ENCODE measurements at regions not wholly inside any gene's neighbourhood (a gene's known extent, or its start where the extent isn't known, plus 50 kb on each side); places are given as distances from the start of the nearest gene placed in this dataset.

- no peaks in the 10 kb centered on the region for H3K36me3 Mint-ChIP-seq
- H3K9me3 Mint-ChIP-seq (ENCODE audit: low read depth) = no peaks in the 10 kb centered on the region
- peaks cover 3% of the 10 kb centered on the region for H3K27me3 Mint-ChIP-seq
- H3K4me3 Mint-ChIP-seq = no peak overlapping the region
- H3K27ac Mint-ChIP-seq = no peak overlapping the region
- H3K4me1 Mint-ChIP-seq (ENCODE audit: low read depth) = no peaks in the 10 kb centered on the region
These were observed 322.8 kb upstream of the NT5E start for GRCh38 chr6:85127168-85127498.

- Mint-ChIP-seq H3K4me1 (ENCODE audit: low read depth) (no peaks in the 10 kb centered on the region), H3K27me3 (peaks cover 3% of the 10 kb centered on the region), H3K27ac (no peak overlapping the region), H3K36me3 (no peaks in the 10 kb centered on the region), H3K4me3 (no peak overlapping the region), H3K9me3 (ENCODE audit: low read depth) (no peaks in the 10 kb centered on the region)
These were observed 323.3 kb upstream of the NT5E start for GRCh38 chr6:85126485-85127167.

GRCh38 chr6:85125526-85125925 is 324.4 kb upstream of the NT5E start:
- Mint-ChIP-seq H3K9me3 (ENCODE audit: low read depth) (no peaks in the 10 kb centered on the region), H3K4me3 (no peak overlapping the region), H3K36me3 (no peaks in the 10 kb centered on the region), H3K27me3 (peaks cover 3% of the 10 kb centered on the region), H3K27ac (no peak overlapping the region), H3K4me1 (ENCODE audit: low read depth) (no peaks in the 10 kb centered on the region)

DNA sequence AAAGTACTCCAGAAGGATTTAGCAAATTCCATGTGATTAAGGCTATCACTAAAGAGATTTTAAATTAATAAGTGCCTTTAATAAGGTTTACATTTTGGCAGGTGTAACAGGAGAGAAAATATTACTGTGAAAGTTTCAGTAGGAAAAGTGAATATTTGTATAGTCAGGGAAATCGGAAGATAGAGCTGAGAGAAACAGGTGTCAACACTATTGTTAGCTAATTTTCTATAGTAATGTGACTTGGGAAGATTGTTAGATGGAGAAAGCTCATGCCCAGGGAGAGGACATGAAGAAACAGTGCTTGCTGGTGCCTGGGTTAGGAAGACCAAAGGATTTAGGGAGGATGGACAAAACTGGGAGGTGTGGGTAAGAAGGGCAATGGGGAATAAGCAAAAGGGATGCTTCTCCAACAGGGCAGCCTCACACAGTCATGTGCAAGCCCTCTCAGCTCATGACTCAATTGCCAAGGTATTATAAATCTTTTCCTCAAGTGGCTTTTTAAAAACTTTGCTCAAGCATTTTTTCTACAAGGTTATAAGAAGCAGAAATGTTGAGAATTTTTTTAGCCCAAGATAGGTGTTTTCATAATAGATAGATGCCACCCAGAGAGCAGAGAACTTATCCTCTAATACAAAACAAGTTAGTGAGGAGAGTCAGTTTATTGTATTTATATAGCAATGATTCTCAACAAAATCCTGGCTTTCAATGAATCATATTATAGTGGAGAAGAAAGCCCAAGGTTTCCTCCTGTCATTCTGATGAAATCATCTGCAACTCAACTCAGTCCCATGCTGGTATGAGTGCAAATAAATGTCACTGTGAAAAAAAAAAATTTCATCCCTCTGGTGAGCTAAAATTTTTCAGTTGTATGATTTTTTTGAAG is 325.2 kb upstream of the NT5E start:
- Mint-ChIP-seq H3K4me3 (no peak overlapping the region), H3K9me3 (ENCODE audit: low read depth) (no peaks in the 10 kb centered on the region), H3K4me1 (ENCODE audit: low read depth) (no peaks in the 10 kb centered on the region), H3K27me3 (peaks cover 3% of the 10 kb centered on the region), H3K36me3 (no peaks in the 10 kb centered on the region), H3K27ac (no peak overlapping the region)

DNA sequence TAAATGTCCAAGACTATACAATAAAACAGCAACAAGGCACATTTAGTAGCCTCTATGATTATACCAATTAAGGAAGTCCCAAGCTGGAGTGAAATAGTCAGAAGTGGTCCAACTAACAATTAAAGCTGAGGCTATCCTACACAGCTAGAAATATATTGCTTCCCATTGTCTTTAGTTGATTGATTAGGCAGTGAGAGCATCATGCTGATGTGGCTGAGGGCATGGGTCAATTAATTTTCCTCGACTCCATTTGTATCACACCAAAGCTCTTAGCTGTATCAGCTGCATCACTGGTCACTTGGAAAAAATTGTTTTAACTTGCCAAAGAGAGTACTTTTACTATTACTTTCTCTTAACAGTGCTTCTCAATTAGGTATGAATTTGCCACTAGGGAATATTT is 328.7 kb upstream of the NT5E start:
- Mint-ChIP-seq H3K4me3 (no peak overlapping the region), H3K27ac (no peak overlapping the region), H3K36me3 (no peaks in the 10 kb centered on the region), H3K9me3 (ENCODE audit: low read depth) (peaks cover 3% of the 10 kb centered on the region), H3K27me3 (peaks cover 2% of the 10 kb centered on the region), H3K4me1 (ENCODE audit: low read depth) (no peaks in the 10 kb centered on the region)

GRCh38 chr6:85118652-85119235 is 331.1 kb upstream of the NT5E start:
- H3K36me3 Mint-ChIP-seq = no peaks in the 10 kb centered on the region
- no peak overlapping the region for H3K27ac Mint-ChIP-seq
- H3K4me3 Mint-ChIP-seq = no peak overlapping the region
- peaks cover 3% of the 10 kb centered on the region for H3K9me3 Mint-ChIP-seq (ENCODE audit: low read depth)
- H3K4me1 Mint-ChIP-seq (ENCODE audit: low read depth) = no peaks in the 10 kb centered on the region
- H3K27me3 Mint-ChIP-seq = no peaks in the 10 kb centered on the region

GRCh38 chr6:85118233-85118632 is 331.6 kb upstream of the NT5E start:
- Mint-ChIP-seq H3K36me3 (no peaks in the 10 kb centered on the region), H3K27ac (no peak overlapping the region)

DNA sequence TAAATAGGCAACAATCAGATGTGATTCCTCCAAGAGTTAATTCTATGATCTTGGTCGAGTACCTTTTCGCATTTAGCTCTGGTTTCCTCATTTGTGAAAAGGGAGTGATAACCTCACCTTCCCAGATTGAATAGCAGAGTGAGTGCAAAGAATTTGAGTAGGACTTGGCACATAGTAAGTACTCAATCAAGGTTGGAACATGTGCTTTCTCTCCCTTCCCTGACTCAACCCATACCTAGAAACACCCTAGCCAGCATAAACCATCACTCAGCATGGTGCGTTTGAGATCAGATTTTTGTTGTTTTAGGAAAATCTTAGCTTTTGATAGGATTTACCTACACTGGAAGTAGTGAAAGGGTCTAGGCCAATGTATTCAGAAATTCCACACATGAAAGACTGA is 333.4 kb upstream of the NT5E start:
- Mint-ChIP-seq H3K4me3 (no peak overlapping the region), H3K4me1 (ENCODE audit: low read depth) (no peaks in the 10 kb centered on the region), H3K9me3 (ENCODE audit: low read depth) (peaks cover 3% of the 10 kb centered on the region)

More at GRCh38 chr6:85118233-85118632, 331.6 kb upstream of the NT5E start:
- Mint-ChIP-seq H3K9me3 (ENCODE audit: low read depth) (peaks cover 3% of the 10 kb centered on the region), H3K27me3 (no peaks in the 10 kb centered on the region), H3K4me1 (ENCODE audit: low read depth) (no peaks in the 10 kb centered on the region), H3K4me3 (no peak overlapping the region)

DNA sequence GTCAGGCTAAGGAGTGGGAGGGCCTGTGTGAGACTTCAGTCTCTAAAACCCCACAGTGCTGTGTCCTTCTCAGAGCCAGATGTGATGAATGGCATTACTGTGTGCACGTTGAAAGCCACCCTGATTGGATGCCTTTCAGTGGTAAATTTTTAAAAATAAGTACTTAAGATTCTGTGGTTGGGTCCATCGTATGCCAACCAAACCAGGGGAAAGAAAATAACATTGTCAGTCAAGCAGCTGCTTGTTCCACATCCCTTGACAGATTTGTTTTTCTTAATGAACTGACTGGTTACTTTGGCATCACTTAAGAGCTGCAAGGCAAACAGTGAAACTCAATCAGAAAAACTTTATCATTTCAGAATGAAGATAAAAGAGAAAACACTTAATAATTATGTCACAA is 334.0 kb upstream of the NT5E start:
- H3K4me3 Mint-ChIP-seq = no peak overlapping the region
- H3K9me3 Mint-ChIP-seq (ENCODE audit: low read depth) = peaks cover 3% of the 10 kb centered on the region
- H3K36me3 Mint-ChIP-seq = no peaks in the 10 kb centered on the region
- no peak overlapping the region for H3K27ac Mint-ChIP-seq
- H3K27me3 Mint-ChIP-seq = no peaks in the 10 kb centered on the region
- no peaks in the 10 kb centered on the region for H3K4me1 Mint-ChIP-seq (ENCODE audit: low read depth)

More for the DNA sequence above, 333.4 kb upstream of the NT5E start:
- Mint-ChIP-seq H3K27ac (no peak overlapping the region), H3K27me3 (no peaks in the 10 kb centered on the region), H3K36me3 (no peaks in the 10 kb centered on the region)

DNA sequence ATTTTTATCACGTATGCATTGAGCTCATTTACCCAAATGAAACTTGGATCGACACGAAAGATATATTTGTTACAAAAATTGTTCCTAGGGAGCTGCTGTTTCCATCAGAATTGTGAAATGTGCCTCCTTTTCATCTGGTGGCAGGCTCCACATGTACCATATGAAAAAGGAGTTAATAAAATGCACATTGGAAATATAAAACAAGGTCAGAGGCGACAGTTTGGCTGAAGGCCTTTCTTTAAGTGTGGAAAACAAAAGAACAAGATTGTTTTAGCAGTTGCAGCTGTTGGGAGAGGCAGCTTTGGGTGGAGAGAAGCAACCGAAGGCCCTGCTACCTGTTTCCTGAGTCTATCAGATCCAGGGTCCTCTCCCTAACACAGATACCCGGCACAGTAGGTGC is 334.5 kb upstream of the NT5E start:
- Mint-ChIP-seq H3K27ac (no peak overlapping the region), H3K4me1 (ENCODE audit: low read depth) (no peaks in the 10 kb centered on the region), H3K9me3 (ENCODE audit: low read depth) (peaks cover 3% of the 10 kb centered on the region), H3K27me3 (no peaks in the 10 kb centered on the region), H3K4me3 (no peak overlapping the region), H3K36me3 (no peaks in the 10 kb centered on the region)

DNA sequence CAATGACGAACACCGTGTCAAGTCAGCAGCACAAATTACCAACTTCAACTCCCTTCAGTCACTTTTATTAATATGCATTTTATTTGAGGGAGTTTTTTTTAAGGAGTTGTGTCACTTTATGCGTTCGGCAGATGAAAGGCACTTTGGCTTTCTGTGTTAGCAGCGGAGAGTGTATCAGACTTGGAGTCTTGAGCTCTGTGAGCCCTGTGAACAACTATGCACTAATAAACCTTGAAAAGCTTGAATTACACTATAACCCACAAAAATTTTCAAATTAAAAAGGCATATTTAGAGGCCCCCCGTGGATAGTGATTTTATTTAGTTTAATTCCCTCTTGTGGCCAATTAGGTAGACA is 335.3 kb upstream of the NT5E start:
- no peak overlapping the region for H3K4me3 Mint-ChIP-seq
- no peaks in the 10 kb centered on the region for H3K36me3 Mint-ChIP-seq
- H3K27ac Mint-ChIP-seq = no peak overlapping the region
- no peaks in the 10 kb centered on the region for H3K27me3 Mint-ChIP-seq
- peaks cover 2% of the 10 kb centered on the region for H3K9me3 Mint-ChIP-seq (ENCODE audit: low read depth)
- H3K4me1 Mint-ChIP-seq (ENCODE audit: low read depth) = no peaks in the 10 kb centered on the region

DNA sequence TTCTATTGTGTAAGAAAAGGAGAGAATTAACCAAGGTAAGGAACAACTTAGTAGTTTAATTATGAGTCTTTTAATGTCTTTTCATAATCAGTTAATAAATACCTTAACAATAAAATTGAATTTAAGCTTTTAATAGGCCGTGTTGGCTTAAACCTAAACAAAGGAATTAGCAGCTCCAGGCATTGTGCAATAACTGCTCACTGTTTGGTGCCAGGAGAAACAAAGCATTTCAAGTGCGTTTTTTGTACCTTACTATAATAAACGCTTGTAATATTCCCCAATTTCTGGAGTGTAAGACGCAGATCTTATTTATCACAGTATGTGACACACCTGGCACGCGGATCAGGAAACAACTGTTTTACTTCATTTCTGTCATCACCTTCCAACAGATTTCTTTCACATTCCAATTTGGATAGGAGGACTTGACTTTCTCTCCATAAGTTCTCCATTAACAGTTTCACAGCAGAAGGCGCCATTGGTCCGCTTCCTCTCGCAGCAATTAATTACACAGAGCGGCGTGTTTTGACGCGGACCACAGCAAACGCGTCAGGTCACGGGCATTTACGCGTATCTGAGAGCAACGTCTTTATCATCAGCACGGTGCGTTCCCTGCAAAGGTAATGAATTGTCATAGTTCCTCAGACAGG is 335.8 kb upstream of the NT5E start:
- no peaks in the 10 kb centered on the region for H3K4me1 Mint-ChIP-seq (ENCODE audit: low read depth)
- no peak overlapping the region for H3K27ac Mint-ChIP-seq
- H3K27me3 Mint-ChIP-seq = peaks cover 2% of the 10 kb centered on the region
- peaks cover 3% of the 10 kb centered on the region for H3K9me3 Mint-ChIP-seq (ENCODE audit: low read depth)
- H3K36me3 Mint-ChIP-seq = no peaks in the 10 kb centered on the region
- no peak overlapping the region for H3K4me3 Mint-ChIP-seq

GRCh38 chr6:85112540-85112939 is 337.3 kb upstream of the NT5E start:
- H3K27me3 Mint-ChIP-seq = peaks cover 3% of the 10 kb centered on the region
- no peak overlapping the region for H3K4me3 Mint-ChIP-seq
- H3K4me1 Mint-ChIP-seq (ENCODE audit: low read depth) = no peaks in the 10 kb centered on the region
- H3K27ac Mint-ChIP-seq = no peak overlapping the region
- no peaks in the 10 kb centered on the region for H3K36me3 Mint-ChIP-seq
- H3K9me3 Mint-ChIP-seq (ENCODE audit: low read depth) = peaks cover 4% of the 10 kb centered on the region

DNA sequence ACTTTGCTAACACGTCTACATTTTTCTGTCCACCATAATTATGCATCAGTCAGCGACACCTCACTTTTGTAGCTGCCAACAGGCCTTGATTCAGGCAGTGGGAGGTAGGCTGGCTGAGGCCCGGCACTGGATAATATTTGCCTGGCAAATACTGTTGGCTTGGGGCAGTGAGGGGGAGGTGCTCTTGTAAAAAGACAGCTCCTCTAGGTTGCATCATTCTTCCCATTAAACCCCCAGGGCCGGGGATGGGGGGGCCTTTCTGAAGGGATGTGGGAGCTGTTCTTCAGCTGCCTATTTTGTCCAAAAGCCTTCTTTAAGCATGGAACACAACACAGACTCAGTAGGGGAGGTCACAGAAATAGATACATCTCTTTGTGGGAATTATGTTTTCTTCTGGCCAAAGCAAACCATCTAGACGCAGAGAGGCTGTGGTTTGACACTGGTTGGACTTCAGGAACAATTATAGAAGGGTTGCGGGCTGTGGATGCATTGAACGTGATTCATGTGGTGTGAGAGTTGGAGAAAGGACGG is 338.3 kb upstream of the NT5E start:
- Mint-ChIP-seq H3K27ac (no peak overlapping the region), H3K4me1 (ENCODE audit: low read depth) (no peaks in the 10 kb centered on the region), H3K27me3 (peaks cover 3% of the 10 kb centered on the region), H3K4me3 (no peak overlapping the region), H3K36me3 (no peaks in the 10 kb centered on the region), H3K9me3 (ENCODE audit: low read depth) (peaks cover 4% of the 10 kb centered on the region)

DNA sequence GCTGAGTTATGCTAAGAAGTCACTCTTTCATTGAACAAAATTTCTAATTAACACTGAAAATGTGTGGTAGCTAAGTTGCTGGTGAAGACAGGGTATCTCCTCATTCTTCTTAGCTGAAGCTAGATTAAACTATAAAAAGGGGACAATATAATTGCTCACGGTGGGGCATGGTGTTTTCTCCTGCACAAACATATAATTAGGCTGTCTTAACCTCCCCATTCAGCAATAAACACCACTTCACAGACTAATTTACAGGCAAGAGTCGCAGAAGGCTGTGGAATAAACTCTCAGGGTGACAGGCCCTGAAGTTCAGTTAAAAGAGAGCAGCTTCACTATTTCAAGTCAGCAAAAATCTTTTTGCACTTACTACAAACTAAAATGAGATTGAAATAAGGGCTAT is 338.9 kb upstream of the NT5E start:
- Mint-ChIP-seq H3K4me3 (no peak overlapping the region), H3K36me3 (no peaks in the 10 kb centered on the region), H3K27ac (no peak overlapping the region), H3K4me1 (ENCODE audit: low read depth) (no peaks in the 10 kb centered on the region), H3K27me3 (peaks cover 3% of the 10 kb centered on the region), H3K9me3 (ENCODE audit: low read depth) (peaks cover 4% of the 10 kb centered on the region)

Measured in activated naive CD8-positive, alpha-beta T cell (primary cell).